ENCODE measurements at regions not wholly inside any gene's neighbourhood (a gene's known extent, or its start where the extent isn't known, plus 50 kb on each side); places are given as distances from the start of the nearest gene placed in this dataset.
"Not testable (repeated sequence)": the region's sequence is repeated elsewhere in the genome, so short reads cannot be mapped to it uniquely, and the experiment has no call there.

DNA sequence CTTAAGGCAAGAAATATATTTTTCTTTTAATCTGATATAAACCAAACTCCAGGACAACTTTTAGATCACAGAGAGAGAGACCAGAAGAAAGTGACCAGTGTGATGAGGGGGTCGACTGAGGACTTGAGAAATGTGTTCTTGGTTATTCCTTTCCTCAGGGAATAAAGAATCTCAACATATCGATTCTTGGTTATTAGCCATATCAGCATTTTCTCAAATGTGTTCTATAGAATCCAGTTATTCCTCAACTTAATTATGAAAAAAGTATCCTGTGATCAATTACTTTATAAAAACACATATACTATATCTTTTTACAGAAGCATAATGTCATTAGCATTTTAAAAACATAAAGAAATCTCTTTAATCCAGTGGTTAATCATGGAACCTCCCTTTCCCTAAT, 222.1 kb upstream of the FAM3C start:
- no peak for DNase-seq

DNA sequence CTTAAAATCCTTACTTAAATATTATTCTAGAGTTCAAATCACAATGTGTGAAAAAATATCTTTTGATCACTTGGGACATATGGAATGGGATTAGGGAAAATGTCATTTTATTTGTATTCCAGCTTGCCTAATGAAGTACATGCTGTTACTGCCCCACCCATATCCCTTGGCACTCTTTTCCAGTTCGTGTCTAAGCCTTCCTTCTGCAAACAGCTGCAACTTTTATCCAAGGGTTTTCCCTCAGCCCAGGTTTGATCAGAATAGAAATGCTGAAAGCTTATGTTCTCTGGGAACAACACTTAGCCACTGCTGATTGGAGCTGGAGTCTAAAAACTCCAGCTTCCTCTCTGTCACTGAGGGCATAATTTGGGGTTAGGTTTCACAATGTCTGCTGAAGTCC, 214.1 kb upstream of the FAM3C start:
- no peak for DNase-seq

DNA sequence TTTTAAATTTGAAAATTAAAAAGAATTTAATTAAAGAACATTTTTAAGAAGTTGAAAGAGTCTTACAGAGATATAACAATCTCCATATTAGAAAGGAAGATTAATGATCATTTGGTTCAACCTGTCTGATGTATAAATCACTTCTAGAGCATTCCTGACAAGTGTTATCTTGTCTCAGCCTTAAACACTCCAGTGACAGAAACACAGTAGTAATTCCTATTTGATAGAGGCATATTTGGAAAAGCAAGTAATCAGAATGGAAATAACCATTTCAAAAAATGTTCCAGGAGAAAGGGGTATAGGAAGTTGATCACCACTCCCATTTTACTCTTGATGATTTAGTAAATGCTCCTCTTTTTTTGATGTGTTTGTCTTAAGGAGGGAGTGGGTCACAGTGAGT, 213.1 kb upstream of the FAM3C start:
- no peak for DNase-seq

DNA sequence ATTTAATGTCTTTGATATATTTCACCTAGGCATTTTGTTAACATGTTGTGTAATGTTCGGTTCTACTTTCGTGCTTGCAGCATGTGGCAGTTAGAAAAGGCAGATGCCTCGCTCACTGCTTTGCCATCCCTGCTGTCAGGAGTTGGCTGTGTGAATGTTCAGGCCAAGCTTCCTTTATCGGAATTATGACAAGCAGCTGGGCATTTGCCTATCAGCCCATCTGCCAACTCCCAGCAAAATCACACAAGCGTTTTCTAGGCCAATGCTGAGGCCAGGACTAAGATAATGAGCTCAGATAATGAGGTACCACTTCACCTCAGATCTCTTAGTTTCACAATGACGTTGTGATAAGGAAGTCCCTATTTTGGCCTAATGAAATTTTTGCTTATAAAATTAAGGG, 212.7 kb upstream of the FAM3C start:
- DNase-seq: no peak

DNA sequence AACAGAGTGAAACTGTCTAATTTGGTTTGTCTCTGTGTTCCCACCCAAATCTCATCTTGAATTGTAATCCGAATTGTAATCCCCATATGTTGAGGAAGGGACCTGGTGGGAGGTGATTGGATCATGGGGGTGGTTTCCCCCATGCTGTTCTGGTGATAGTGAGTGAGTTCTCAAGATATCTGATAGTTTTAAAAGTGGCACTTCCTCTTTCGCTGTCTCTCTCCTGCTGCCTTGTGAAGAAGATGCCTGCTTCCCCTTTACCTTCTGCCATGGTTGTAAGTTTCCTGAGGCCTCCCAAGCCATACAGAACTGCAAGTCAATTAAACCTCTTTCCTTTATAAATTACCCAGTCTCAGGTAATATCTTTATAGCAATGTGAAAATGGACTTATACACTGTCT, 212.1 kb upstream of the FAM3C start:
- not testable (repeated sequence) for DNase-seq

DNA sequence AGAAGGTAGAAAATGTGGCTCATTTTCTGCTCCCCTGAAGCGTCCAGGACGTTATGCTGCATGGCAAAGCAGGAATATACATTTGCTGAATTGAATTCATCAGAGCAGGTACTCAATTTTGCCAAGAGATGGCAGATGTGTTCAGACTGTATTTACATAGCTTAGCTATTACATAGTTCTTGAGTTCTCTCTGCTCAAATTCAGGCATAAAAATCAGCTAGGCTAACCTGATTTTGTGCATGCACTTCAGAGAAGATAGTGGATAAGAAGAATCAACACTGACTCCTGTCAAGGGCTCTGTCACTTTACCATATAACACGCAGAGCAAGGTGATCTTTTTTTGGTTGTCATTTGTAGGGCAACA, 209.2 kb upstream of the FAM3C start:
- no peak for DNase-seq

DNA sequence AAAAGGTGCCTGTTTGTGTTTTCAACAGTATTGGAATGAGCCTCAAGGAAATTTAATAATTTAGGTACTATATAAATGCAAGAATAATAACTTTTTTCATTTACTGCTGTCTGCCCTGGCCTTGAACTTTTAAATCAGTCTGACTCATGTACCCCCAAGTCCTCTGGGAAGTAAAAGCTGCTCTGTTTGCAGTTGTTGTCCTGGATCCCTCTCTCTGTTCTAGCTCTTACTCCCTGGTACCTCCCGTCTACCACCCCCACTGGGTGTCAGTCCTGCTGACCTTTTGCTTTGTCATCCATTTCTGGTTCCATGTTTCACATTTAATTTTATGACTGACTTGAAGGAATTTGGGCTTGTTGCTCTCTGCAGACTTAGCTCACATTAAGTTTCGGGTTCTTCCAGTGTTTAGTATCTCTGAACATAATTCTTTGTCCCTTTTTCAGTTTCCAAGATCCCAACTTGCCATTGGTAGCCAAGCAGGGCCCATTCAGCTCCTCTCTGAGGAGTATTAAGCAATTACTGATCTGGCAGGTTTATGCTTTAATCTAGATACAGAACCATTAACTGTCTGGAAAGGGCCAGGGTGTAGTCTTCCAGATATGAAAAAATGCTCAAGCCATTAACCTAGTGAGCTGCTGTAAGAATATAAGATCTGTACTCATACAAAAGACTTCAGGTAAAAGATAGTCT, 208.7 kb upstream of the FAM3C start:
- no peak for DNase-seq

DNA sequence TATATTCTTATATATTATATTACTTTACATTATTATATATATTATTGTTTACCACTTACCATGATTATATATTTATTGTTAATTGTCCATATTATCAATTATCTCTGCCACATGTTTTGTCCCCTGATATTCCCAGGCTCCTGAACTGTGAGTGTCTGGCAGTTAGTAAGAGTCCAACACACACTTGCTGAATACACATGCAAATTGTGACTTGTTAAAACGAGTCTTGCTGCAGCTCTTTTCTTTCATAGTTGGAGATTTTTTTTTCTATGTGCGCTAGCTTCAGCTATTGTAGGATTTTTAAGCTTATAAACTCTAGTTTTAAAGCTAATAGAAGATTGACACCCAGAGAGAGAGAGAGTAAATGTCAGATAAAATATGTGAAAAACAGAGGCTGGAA, 207.8 kb upstream of the FAM3C start:
- DNase-seq: no peak

DNA sequence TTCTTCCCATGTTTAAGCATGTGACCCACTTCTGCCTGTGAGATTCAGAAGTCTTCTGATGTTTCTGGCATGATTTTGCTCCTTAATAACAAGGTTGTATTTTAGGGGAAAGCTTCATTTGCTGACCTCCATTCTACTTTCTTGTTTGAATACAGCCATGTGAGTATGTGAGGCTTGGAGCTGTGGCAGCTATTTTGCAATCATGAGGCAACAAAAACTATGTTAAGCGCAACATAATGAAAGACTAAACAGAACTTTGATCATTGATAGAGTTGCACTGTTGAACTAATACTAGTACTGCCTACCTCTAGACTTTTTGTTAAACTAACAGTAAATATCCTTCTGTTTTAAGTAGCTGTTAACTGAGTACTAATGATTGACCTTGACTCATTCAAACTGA, 203.8 kb upstream of the FAM3C start:
- DNase-seq: no peak

DNA sequence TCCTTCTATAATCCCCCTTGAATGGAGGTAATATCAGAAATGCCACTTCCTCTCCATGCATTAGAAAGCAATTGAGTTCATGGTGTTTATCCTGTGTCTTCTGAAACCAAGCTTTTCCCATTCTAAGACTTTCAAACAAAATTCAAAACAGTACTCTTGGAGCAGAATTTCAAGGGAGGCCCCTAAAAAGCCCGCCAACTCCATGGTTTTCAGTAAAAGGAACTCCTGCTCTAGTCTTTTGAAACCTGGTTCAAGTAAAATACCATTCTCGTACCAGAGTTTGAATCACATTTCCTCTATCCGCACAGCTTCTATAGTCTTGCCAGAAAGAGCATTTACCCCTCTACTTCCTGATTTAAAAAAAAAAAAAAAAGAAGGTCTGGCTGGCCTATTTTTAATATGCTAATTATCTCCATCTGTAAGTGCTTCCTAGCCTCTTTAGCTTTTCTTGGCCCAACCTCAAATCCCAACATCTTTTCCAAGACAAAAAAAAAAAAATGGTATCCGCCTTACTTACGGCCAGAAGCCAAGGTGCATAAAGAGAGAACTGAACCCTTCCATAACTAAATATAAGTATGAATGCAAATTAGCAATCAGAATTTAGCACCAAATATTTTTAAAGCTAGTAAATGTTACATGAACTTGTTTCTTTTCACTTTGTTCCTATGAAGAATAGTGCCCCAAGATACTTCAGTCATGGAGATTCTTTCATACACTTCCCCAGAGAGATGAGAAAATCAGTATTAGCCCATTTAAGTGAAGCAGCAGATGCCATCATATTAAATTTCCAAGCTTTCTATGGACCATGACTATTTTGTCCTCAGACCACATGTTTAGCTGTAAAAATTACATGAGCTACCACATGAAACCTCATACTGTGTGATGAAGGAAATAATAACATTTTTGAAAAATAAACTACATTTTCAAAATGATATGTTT, 199.9 kb upstream of the FAM3C start:
- no peak for DNase-seq

DNA sequence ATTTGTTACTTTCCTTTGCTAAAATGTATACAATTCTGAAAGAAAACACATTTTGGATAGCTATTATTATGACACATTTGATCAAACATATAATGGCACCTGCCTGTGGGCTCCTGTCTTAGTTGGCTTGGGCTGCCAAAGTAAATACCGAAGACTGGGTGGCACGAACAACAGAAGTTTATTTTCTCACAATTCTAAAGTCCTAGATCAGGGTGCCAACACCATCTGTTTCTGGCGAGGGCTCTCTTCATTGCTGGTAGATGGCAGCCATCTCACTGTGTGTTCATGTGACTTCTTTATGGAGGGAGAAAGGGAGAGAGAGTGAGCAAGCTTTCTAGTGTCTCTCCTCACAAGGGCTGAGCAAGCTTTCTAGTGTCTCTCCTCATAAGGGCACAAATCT, 195.8 kb upstream of the FAM3C start:
- no peak for DNase-seq

DNA sequence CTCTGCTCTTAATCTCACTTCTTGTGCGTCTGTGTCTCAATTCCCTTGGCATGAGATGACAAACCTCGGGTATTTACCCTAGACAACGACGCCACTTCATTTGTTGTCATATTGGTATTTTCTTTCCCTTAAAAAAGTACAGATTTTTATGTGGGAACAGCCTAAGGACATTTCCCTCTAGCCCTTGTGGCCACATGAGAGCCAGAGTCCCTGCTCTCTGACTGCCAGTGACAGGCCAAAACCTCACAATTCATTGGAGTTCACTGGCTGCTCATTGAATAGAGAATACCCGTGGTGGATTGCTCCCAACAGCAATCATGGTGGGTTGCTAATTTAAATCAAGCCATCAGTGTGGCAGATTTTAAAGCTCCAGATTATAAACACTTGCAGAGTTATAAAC, 191.3 kb upstream of the FAM3C start:
- no peak for DNase-seq

DNA sequence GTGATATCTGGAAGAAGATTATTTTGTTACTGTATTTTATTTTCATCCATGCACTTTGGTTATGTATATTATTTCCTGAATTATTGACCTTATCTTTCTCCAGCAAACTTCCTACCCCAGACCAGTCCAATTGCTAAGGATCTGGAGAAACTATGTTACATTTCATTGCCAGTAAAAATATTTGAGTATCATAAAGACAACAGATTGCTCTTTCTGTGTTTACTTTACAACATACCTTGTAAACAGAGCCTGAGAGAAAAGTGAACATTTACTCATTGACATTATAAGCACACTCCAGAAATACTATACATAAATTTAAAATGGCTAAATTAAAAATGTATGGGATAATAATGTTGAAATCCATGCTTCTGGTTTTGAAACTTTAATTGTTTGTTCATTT, 186.2 kb upstream of the FAM3C start:
- DNase-seq: no peak

DNA sequence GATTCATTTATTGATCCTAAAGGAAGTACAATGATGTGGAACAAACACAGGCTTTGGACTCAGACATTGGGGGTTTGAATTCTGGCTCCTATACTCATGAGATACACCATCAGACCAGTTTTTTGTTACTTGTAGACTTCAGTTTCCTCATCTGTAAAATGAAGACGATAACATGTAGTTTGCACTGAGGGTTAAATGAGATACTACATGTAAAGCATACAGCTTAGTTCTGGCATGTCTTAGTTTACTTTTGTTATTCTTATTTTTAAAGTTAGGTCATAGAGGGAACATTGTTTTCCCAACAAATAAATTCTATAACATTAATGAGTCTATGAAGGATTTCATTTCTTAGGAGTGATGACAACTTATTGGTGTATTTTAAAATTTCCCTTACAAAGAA, 183.5 kb upstream of the FAM3C start:
- no peak for DNase-seq

DNA sequence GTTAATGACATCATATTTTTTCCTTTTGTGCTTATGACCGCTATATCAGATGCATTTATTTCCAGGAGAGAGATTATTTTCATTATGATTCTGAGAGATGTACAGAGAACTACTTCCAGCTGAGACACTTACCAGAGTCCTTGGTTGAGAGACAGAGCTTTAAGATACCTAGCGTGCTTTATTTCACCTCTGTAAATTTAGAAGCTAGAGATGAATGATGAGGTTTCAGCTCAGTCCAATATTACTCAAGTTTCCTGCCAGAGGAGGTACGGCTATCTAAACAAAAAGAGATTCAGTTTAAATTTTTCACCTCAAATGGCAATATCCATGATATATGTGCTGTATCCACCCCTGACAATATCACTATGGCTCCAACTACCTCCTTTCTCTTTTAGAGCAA, 182.6 kb upstream of the FAM3C start:
- no peak for DNase-seq

DNA sequence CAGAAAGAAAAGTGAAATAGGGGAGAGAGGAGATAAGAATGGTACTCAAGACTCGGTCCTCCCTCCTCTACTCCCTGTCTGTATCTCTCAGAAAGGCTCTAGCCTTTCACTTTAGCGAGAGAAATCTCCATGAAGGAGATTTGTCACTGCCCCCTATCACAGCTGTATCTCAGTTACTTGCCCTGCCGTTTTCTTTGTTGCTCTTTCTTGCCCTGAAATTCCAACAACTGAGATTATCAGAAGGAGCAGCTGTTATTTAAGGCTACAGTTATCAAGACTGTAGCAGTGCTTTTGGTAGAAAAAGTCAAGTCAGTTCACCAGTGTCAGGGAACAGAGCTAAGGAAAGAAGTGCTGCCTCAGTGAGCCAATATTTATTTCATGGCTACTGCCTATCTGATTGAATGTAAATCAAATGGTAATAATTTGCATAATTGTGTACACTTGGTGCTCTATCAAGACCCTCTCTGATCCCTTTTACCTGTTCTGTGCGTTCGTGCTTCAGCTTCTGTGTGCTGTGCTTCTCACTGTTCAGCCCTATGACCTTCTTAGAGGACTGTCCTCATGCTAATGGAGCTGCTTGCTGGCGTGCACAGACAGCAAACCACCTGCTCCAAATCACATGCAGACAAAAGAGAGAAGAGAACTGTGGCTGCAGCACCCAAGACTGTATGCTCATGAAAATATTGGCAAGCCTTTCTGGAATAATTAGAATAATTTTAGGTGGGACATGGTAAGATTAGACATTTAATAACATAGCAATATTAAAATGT, 180.2 kb upstream of the FAM3C start:
- DNase-seq: no peak

DNA sequence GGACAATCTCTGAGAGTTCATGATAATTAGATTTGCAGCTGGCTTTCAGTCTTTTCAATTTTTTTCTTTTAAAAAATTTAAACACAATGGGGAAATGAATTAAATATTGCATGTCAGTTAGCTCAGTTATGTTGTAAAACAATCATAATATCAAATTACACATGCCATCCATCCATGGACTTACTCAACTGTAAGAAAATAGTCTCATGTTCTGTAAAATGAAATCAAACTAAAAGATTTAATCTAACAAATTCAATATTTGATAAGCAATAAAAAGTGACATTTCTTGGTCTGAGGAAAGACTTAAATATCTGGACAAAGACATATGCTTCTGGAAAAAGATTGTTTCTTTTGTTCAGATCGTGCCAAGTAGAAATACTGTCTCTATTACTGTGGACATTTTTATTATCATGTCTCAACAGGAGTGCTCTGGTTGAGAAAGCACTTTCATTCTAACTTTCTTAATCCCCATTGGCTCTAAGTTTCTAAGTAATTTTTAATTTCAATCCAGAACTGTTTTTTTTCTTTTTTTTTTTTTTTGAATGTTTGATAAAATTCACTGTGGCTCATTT, 179.2 kb upstream of the FAM3C start:
- DNase-seq: no peak

DNA sequence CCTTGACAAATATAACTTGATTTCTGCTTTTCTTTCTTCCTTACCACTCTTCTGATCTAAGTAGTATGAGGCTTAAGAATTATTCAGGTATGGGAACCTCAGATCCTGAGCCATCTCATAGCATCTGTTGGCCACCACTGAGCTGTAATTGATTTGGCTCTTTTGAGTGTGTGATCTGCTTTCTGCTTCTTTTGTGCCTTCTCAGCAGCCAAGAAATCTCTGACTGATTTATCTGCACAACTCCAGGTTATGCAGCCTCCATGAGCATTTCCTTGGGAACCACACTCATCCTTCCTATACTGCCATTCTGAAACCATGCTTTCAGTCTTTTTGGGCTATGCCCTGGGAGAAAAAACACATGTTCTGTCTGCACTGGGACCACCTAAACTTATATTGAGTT, 178.0 kb upstream of the FAM3C start:
- DNase-seq: no peak

DNA sequence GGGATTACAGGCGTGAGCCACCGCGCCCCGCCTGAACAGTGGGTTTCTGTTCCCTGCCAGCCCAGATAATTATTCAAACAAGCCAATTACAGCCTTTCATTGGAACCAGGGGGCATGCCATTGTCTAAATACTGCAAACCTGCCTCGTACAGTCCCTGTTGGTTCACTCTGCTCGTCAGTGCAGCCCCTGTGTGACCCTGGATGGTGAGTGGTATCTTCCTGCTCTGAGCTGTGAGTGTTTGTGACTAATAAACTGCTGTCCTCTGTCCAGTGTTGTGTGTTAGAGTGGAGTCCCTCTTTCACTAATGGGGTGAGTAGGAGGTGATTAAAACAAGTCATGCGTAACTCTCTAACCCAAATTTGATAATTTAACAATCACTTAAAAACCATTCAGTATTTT, 176.5 kb upstream of the FAM3C start:
- no peak for DNase-seq

DNA sequence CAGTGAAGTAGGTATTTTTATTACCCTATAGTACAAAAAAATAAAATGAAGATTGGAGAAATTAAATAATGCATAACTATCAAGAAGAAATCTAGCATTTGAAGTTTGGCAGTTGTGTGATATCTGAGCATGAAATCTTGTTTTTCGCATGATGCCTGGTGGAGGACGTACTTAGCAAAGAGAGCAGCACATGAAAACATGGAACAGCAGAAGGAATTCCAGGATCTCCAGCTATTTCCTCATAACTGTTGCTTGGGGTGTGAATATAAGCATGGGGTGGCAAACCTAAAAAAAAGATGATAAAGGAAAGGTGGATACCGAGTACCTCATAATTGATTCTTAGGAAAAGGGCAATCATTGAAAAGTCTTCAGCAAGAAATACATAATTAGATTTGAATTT, 174.3 kb upstream of the FAM3C start:
- no peak for DNase-seq

DNA sequence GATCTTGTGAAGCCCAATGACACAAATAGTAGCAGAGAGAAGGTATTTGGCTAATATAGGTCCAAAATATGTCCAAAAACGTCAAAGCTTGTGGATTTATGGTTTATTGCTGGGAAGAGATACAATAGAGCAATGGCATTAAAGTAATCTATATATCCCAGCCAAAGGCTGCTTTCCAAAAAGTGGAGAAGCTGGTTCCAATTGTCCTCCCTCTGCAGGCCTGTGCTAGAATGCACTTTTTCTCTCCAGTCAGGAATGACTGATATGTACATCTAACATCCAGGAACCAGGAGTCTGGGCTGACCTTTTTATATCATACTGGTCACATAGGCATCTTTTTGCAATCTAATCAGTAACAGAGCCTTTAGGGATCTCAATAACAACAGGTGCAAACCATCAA, 167.1 kb upstream of the FAM3C start:
- DNase-seq: no peak

DNA sequence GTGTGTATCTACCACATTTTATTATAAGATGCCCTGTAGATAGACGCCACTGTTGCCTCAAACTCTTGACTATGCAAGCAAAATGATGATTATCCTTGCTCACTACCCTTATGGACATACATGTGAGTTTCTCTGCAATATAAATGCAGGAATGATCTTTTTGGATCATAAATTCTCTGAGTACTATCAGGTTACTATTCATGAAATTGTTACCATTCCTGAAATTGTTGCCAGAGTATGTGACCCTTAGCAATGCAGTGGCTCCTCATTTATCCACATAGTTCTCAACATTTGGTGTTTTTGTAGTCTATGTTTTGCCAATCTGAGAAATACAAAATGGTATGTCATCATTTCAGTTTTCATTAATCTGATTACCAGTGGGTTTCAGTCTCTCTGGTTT, 166.2 kb upstream of the FAM3C start:
- no peak for DNase-seq

DNA sequence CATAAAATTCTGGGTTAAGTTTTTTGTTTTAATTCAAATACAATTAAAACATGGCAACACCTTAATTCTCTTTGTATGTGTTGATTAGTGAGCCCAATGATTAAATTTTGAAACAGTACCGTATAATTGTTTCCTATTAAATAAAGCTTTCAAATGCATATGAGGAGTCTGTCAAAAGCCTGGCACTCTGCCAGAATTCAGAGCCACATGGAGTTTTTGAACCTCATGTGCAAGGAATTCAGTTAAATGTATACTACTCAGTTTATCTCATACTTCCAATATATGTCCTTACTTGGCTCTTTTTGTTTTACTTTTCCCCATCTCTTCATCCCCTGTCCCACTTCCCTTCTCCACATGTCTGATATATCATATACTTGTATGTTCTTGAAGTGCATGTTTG, 165.6 kb upstream of the FAM3C start:
- DNase-seq: no peak

Measured in activated effector memory CD4-positive, alpha-beta T cell treated with anti-CD3 and anti-CD28 coated beads, Interleukin-2, amount 50 U/mL, for 16 hours (primary cell).